ENCODE measurements at regions not wholly inside any gene's neighbourhood (a gene's known extent, or its start where the extent isn't known, plus 50 kb on each side); places are given as distances from the start of the nearest gene placed in this dataset.

- H3K4me2 ChIP-seq, result no peak overlapping the region
- no peak for ATAC-seq
- peaks cover 15% of the 10 kb centered on the region for H3K36me3 Mint-ChIP-seq (ENCODE audit: low read depth)
These were observed 509.1 kb downstream of the DTWD2 start for GRCh38 chr5:118479285-118479684.

GRCh38 chr5:118478852-118479251 is 509.5 kb downstream of the DTWD2 start:
- Histone ChIP-seq H3K4me1 (ENCODE audit: insufficient read depth) (no peaks in the 10 kb centered on the region), H4K20me1 (replicated peaks; ENCODE audit: insufficient read depth) (no peaks in the 10 kb centered on the region), H3K27me3 (ENCODE audit: insufficient read depth) (no peaks in the 10 kb centered on the region), H3K4me3 (no peak overlapping the region), H3K27ac (ENCODE audit: low read depth) (no peak overlapping the region), H2AFZ (no peak overlapping the region), H3K79me2 (replicated peaks; ENCODE audit: insufficient read depth) (no peaks in the 10 kb centered on the region), H3K36me3 (ENCODE audit: insufficient read depth) (no peaks in the 10 kb centered on the region), H3F3A (replicated peaks; ENCODE audit: low read depth) (no peaks in the 10 kb centered on the region), H3K9me2 (ENCODE audit: insufficient read depth) (peaks cover 6% of the 10 kb centered on the region; the same call in 1 of the 2 replicates), H3K4me2 (no peak overlapping the region)
- ATAC-seq, result no peak
- no peak for TF ChIP-seq CTCF (conservative IDR thresholded peaks at IDR 0.05; ENCODE audit: low read depth in 2 of 2)
- TF ChIP-seq CREB1 (CRISPR knock-in tag; IDR thresholded peaks at IDR 0.05; ENCODE audit: low read depth), result no peak
- no peak for TF ChIP-seq ETS1 (IDR thresholded peaks at IDR 0.05)
- TF ChIP-seq ZNF331 (CRISPR knock-in tag; IDR thresholded peaks at IDR 0.05; ENCODE audit: low read depth), result no peak
- no peak for TF ChIP-seq ZNF114 (CRISPR knock-in tag; IDR thresholded peaks at IDR 0.05)
- no peak for TF ChIP-seq POLR2AphosphoS5 (IDR thresholded peaks at IDR 0.05; ENCODE audit: low read depth)
- no peak for TF ChIP-seq EZH2 (IDR thresholded peaks at IDR 0.05; ENCODE audit: low read depth, unreplicated experiment)
- TF ChIP-seq REST (IDR thresholded peaks at IDR 0.05; ENCODE audit: unreplicated experiment), result no peak
- no peak for TF ChIP-seq EZH2phosphoT487 (IDR thresholded peaks at IDR 0.05; ENCODE audit: unreplicated experiment)
- peaks cover 3% of the 10 kb centered on the region; the same call in 1 of the 3 replicates for H3K4me1 Mint-ChIP-seq
- H3K36me3 Mint-ChIP-seq (ENCODE audit: low read depth), result peaks cover 11% of the 10 kb centered on the region
- peaks cover 4% of the 10 kb centered on the region for H3K27me3 Mint-ChIP-seq (ENCODE audit: insufficient read depth, low read depth, poor library complexity)
- H3K9me3 Mint-ChIP-seq, result peaks cover 20% of the 10 kb centered on the region
- no peak overlapping the region for H3K4me3 Mint-ChIP-seq
- peak overlapping the region; percentile 73; the same call in 1 of the 2 replicates for H3K27ac Mint-ChIP-seq
- DNase-seq (ENCODE audit: low spot score), result no peak

More at GRCh38 chr5:118479285-118479684, 509.1 kb downstream of the DTWD2 start:
- no peaks in the 10 kb centered on the region for H4K20me1 ChIP-seq (replicated peaks; ENCODE audit: insufficient read depth)
- peaks cover 3% of the 10 kb centered on the region; the same call in 1 of the 3 replicates for H3K4me1 Mint-ChIP-seq
- no peaks in the 10 kb centered on the region for H3K4me1 ChIP-seq (ENCODE audit: insufficient read depth)
- no peak for DNase-seq (ENCODE audit: low spot score)
- H3K4me3 Mint-ChIP-seq, result no peak overlapping the region
- no peak overlapping the region for H3K27ac ChIP-seq (ENCODE audit: low read depth)
- no peak for TF ChIP-seq EZH2 (IDR thresholded peaks at IDR 0.05; ENCODE audit: low read depth, unreplicated experiment)
- peaks cover 24% of the 10 kb centered on the region for H3K9me3 Mint-ChIP-seq
- H3K9me2 ChIP-seq (ENCODE audit: insufficient read depth), result peaks cover 7% of the 10 kb centered on the region
- no peak overlapping the region for H3K4me3 ChIP-seq
- H3K36me3 ChIP-seq (ENCODE audit: insufficient read depth), result no peaks in the 10 kb centered on the region
- no peaks in the 10 kb centered on the region for H3K27me3 ChIP-seq (ENCODE audit: insufficient read depth)
- no peaks in the 10 kb centered on the region for H3K79me2 ChIP-seq (replicated peaks; ENCODE audit: insufficient read depth)
- H3K27ac Mint-ChIP-seq, result no peak overlapping the region
- H2AFZ ChIP-seq, result no peak overlapping the region
- H3K27me3 Mint-ChIP-seq (ENCODE audit: insufficient read depth, low read depth, poor library complexity), result peaks cover 4% of the 10 kb centered on the region
- no peaks in the 10 kb centered on the region for H3F3A ChIP-seq (replicated peaks; ENCODE audit: low read depth)

Measured in GM23338 (cell line).